Coronary artery (tissue), 2 donors: ENCODE measurements at regions not wholly inside any gene's neighbourhood (a gene's known extent, or its start where the extent isn't known, plus 50 kb on each side); places are given as distances from the start of the nearest gene placed in this dataset.

ENCODE experiments used
- DNase-seq: peaks from one replicate; pipeline ENCODE4 v3.0.0-alpha.2; 2017; ENCODE audit warnings: low spot score
- H3K27ac ChIP-seq, 2 donors: fragments of 200-600 bp; sonication (generic); one replicate each; pipeline ENCODE4 v1.5.1; 2016 to 2019
- H3K4me3 ChIP-seq: fragments of 200-600 bp; sonication (generic); 2 replicates; pipeline ENCODE4 v1.5.1; 2016; ENCODE audit warnings: mild to moderate bottlenecking, moderate library complexity
- CTCF ChIP-seq: fragments of 200-600 bp; sonication (generic); IDR thresholded peaks from one replicate; pipeline ENCODE4 v1.5.1; 2019; ENCODE audit warnings: antibody characterized with exemption

- DNase-seq = no peak
- no peak overlapping the region for H3K27ac ChIP-seq
- TF ChIP-seq CTCF = no peak
- no peak overlapping the region for H3K4me3 ChIP-seq
Observed at GRCh38 chr5:145218019-145218418, 617.1 kb downstream of the PRELID2 start.

- no peak for DNase-seq
- no peak for TF ChIP-seq CTCF
- no peak overlapping the region for H3K4me3 ChIP-seq
- H3K27ac ChIP-seq = no peak overlapping the region
Observed at GRCh38 chr5:145210020-145210419, 625.1 kb downstream of the PRELID2 start.

GRCh38 chr5:145205546-145205945 lies 629.6 kb downstream of the PRELID2 start:
- TF ChIP-seq CTCF = no peak
- DNase-seq = no peak
- Histone ChIP-seq H3K27ac (no peak overlapping the region), H3K4me3 (no peak overlapping the region)

- DNase-seq = no peak
- H3K27ac ChIP-seq = no peak overlapping the region
- no peak for TF ChIP-seq CTCF
Observed at GRCh38 chr5:145204743-145205142, 630.4 kb downstream of the PRELID2 start.

GRCh38 chr5:145203193-145203592 lies 631.9 kb downstream of the PRELID2 start:
- Histone ChIP-seq H3K27ac (no peak overlapping the region), H3K4me3 (no peak overlapping the region)
- DNase-seq = no peak
- no peak for TF ChIP-seq CTCF

More at GRCh38 chr5:145204743-145205142, 630.4 kb downstream of the PRELID2 start:
- H3K4me3 ChIP-seq = no peak overlapping the region

- no peak for TF ChIP-seq CTCF
- H3K27ac ChIP-seq = no peak overlapping the region
- DNase-seq = no peak
- no peak overlapping the region for H3K4me3 ChIP-seq
Observed at GRCh38 chr5:145198525-145199260, 636.4 kb downstream of the PRELID2 start.

GRCh38 chr5:145189746-145190145 lies 645.4 kb downstream of the PRELID2 start:
- Histone ChIP-seq H3K27ac (no peak overlapping the region), H3K4me3 (no peak overlapping the region)
- TF ChIP-seq CTCF = no peak
- no peak for DNase-seq
